ENCODE measurements at regions not wholly inside any gene's neighbourhood (a gene's known extent, or its start where the extent isn't known, plus 50 kb on each side); places are given as distances from the start of the nearest gene placed in this dataset.

- TF ChIP-seq POLR2A (IDR thresholded peaks at IDR 0.05) (no peak), CTCF (IDR thresholded peaks at IDR 0.05) (no peak)
These were observed 397.7 kb upstream of the SMARCA2 start for GRCh38 chr9:1617419-1617818.

Measured in testis (tissue), 2 donors.